Activated CD8-positive, alpha-beta memory T cell treated with anti-CD3 and anti-CD28 coated beads, Interleukin-2, amount 50 U/mL, for 1 hour (primary cell): ENCODE measurements at regions not wholly inside any gene's neighbourhood (a gene's known extent, or its start where the extent isn't known, plus 50 kb on each side); places are given as distances from the start of the nearest gene placed in this dataset.

Experiments used
- DNase-seq: peaks from one replicate; pipeline ENCODE4 v3.0.0-alpha.2; 2020; ENCODE audit errors: extremely low read depth

DNA sequence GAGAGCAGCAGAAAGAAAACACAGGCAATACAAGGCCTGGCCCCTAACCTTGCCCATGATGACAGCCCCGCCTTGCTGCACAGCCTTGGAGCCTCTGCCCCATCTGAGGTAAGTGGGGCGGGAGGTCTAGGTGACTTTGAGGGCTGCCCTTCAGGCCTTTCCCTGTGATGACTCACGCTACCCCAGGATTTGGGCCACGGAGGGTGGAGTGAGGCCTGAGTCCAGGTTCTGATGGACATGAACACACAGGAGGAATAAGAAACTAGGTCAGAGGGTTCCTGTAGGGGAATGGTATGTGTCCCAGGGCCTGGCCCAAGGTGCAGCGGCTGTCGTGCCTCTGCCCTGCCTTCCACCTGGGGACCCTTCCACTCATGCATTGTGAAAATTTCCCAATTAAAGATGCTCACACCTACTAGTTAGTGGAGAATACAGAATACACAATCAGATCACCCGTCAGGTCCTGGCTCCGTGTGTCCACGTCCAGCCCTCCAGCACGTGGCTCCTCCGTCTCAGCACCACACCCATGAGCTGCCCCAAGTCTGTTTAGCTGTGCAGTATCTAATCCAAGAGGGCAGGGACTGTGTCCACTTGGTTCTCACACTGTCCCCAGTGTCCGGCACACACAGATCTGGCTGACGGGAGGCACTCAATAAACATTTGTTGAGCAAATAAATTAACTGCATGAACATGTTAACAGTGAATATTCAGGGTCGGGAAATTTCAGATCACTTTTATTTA, 111.0 kb downstream of the CHST1 start:
- DNase-seq, result no peak

- DNase-seq, result no peak
Measured at GRCh38 chr11:45553383-45553936, 112.0 kb downstream of the CHST1 start.

DNA sequence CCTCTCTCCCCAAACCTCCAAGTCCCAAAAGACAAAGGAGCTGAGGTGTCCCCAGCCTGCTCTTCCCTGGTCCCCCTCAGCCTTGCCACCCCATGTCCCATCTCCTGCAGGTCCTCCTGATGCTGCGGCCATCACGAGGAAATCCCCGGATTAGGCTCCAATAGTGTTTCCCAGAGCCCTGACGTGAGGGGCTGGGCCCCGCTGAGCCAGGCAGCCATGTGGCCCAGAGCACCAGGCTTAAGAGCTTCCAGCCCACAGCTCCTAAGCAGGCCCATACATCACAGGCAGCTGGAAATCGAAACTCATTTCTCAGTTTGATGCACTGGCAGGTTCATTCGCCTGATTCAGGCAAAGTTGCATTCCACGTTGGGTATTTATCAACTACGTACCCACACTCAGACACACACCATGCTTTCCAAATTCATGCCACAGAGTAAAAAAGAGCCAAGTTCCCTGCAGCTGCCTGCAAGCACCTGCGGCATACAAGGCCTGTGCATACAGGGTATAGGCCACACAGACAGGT, 114.2 kb downstream of the CHST1 start:
- DNase-seq, result no peak

DNA sequence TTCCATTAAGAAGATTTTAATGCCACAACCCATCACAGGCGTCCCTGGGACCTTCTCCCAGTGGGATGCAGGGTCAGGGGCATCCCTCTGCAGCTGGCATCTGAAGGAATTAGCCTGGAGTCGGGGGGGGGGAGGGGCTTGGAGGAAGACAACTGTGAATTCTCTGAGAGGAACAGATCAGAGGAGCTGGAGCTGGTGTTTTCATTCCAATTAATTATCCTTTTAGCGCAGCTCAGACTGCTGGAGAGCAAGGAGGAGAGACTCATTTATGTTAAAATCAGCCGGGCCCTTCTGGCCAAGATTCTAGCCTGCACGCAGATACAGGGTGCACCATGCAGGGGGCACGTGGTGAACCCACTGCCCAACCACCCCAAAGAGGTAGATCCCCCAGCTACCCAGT, 116.2 kb downstream of the CHST1 start:
- no peak for DNase-seq

GRCh38 chr11:45546366-45546765, 119.1 kb downstream of the CHST1 start:
- no peak for DNase-seq

- DNase-seq, result no peak
Measured at GRCh38 chr11:45544826-45545225, 120.6 kb downstream of the CHST1 start.

GRCh38 chr11:45543808-45544422, 121.5 kb downstream of the CHST1 start:
- DNase-seq, result no peak

DNA sequence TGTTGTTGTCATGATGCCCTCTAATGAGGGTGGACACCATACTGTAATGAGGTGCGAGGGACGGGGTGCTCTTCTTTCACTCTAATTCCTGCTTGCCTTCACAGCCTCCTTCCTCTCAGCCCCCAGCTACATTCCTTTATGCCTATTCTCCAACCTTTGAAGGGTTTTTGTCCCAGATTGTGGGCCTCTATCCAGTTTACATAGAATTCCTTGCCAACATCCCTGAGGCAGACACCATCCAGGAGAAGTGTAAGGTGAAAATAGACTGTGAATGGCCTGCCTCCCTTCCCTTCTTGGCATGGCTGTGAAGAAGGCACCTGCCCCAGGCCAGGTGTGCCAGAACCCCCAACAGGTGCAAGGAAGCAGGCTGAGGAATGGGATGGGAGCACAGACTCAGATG, 122.3 kb downstream of the CHST1 start:
- DNase-seq, result no peak

DNA sequence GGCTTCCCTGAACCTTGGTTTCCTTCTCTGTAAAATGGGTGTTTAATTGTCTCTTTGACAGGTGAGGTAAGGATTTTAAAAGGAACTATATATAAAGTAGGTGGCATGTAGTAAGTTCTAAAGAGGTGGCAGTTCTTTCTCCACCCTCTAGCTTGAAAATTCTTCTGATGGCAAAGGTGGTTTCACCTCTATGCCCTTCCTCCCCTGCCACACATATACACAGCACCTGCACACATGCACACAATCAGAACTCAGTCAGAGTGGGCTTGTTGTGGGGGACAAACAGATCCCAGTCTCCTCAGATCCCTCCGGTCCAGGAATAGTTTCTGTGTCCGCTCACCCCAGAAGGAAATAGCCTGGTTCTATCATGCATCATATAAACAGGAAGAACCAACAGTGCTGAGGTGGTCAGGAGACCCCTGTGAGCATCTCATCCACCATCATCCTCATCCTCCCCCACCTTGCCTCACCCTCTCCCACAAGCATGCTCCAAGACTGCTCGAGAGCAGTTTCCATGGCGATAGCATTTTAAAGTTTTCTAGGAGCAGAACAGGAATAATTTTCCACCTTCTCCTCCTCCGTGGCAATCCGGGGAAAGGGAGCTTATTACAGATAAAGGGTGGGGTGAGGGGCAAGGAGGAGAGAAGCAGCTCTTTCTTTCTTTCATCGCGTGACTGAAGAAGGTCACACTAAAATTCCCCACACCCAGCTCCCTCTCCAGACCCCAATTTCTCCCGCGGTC, 123.6 kb downstream of the CHST1 start:
- no peak for DNase-seq

- no peak for DNase-seq
Measured at GRCh38 chr11:45538939-45539338, 126.5 kb downstream of the CHST1 start.

- DNase-seq, result no peak
Measured at GRCh38 chr11:45538363-45538762, 127.1 kb downstream of the CHST1 start.

- no peak for DNase-seq
Measured at GRCh38 chr11:45537614-45538013, 127.8 kb downstream of the CHST1 start.

GRCh38 chr11:45535033-45535432, 130.4 kb downstream of the CHST1 start:
- DNase-seq, result no peak

DNA sequence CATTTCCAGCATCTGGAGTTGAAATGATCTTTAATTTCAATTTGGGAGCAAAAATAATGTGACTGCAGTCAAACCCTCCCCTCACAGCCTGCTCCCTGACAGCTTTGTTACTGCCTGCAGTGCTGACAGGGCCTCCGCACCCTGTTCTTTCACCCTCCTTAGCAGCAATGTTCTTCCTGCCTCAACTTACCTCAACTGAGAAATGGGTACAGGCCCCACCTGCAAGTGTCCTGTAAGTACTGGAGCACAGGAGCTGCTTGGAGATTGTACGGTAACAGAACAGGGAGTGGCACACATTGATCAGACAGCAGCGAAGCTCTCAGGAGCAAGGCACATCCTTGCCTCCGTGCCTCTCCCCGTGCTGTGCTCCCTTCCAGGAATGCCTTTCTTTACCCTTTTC, 131.3 kb downstream of the CHST1 start:
- no peak for DNase-seq

DNA sequence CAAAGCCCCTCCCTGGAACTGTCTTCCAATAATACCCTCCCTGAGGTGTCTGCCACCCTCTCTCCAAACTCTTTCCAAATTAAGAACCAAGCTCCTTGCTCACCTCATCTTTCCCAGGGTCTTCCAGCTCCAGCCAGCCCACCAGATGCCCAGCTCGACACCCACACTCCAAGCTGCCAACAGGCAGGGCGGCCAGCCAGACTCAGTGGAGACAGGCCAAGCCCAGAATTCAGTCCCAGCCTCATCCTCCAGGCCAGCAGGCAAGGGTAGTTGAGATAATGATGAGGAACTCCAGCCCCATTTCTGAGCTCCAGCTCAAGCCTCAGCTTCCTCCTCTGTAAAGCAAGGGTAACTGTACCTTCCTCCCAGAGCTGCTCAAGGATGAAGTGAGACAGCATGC, 132.9 kb downstream of the CHST1 start:
- no peak for DNase-seq

GRCh38 chr11:45530776-45531175, 134.6 kb downstream of the CHST1 start:
- no peak for DNase-seq

GRCh38 chr11:45530111-45530510, 135.3 kb downstream of the CHST1 start:
- no peak for DNase-seq

GRCh38 chr11:45528435-45528834, 137.0 kb downstream of the CHST1 start:
- no peak for DNase-seq

GRCh38 chr11:45527898-45528297, 137.5 kb downstream of the CHST1 start:
- no peak for DNase-seq

DNA sequence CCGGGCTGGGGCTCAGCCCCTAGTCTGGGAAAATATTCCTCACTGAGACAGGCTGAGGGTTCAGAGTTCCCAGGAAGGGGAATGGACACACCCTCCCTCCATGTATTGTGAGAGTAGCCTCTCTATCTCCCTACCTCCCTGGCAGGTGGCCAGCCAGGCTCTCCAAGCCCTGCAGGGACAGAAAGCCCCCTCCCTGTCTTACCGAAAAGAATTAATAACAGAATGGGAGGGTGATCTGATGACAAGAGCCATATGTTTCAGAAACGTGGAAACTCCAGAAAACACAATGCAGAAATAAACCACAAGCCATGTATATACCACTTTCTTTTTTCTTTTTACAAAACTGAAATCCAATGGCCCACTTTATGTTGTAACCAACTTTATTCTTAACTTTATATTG, 140.0 kb downstream of the CHST1 start:
- no peak for DNase-seq

DNA sequence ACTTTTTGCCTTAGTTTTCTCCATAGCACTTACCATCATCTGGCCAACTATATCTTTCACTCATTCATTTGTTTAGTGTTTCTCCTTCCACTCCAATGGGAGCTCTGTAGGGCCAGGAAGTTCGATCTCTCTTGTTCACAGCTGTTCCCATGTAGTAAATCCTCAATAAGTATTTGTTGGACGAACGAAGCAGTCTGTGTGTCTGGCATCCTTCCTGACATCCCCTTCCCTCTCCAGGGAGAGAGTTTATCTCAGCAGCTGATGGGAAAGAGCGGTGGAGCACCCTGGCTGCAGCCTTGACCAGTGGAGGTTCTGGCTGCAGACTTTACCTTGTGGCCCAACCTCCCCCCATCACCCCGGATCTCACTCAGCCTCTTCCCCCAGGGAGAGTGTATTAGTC, 141.7 kb downstream of the CHST1 start:
- DNase-seq, result no peak

- DNase-seq, result no peak
Measured at GRCh38 chr11:45518833-45519535, 146.4 kb downstream of the CHST1 start.
